Nephron progenitor cell (in vitro differentiated cells): ENCODE measurements at regions not wholly inside any gene's neighbourhood (a gene's known extent, or its start where the extent isn't known, plus 50 kb on each side); places are given as distances from the start of the nearest gene placed in this dataset.

Source experiments
- DNase-seq: peaks from one replicate; pipeline ENCODE4 v3.0.0; 2021
- H3K27ac Mint-ChIP-seq: 2 replicates; pipeline ENCODE4 v1.8.0; 2021; ENCODE audit warnings: mild to moderate bottlenecking, moderate library complexity, mixed read lengths
- H3K27me3 Mint-ChIP-seq: 2 replicates; pipeline ENCODE4 v1.8.0; 2021; ENCODE audit warnings: mild to moderate bottlenecking, low read depth, mixed read lengths; ENCODE audit not compliant: poor library complexity
- H3K36me3 Mint-ChIP-seq: 2 replicates; pipeline ENCODE4 v1.8.0; 2021; ENCODE audit warnings: low read depth, mixed read lengths
- H3K4me1 Mint-ChIP-seq: 2 replicates; pipeline ENCODE4 v1.8.0; 2021; ENCODE audit warnings: mixed read lengths
- H3K4me3 Mint-ChIP-seq: 2 replicates; pipeline ENCODE4 v1.8.0; 2021; ENCODE audit warnings: mild to moderate bottlenecking, moderate library complexity, mixed read lengths
- H3K9me3 Mint-ChIP-seq: 2 replicates; pipeline ENCODE4 v1.8.0; 2021; ENCODE audit warnings: mild to moderate bottlenecking, moderate library complexity, mixed read lengths
- CTCF ChIP-seq: fragments of 200-600 bp; sonication (generic); IDR thresholded peaks from 2 replicates; pipeline ENCODE4 v1.5.0; 2021; ENCODE audit warnings: antibody characterized with exemption

- Mint-ChIP-seq H3K27ac (no peak overlapping the region), H3K9me3 (peaks cover 57% of the 10 kb centered on the region), H3K4me3 (no peak overlapping the region), H3K36me3 (no peaks in the 10 kb centered on the region), H3K4me1 (no peaks in the 10 kb centered on the region), H3K27me3 (no peaks in the 10 kb centered on the region)
- no peak for DNase-seq
- TF ChIP-seq CTCF, result no peak
Observed at GRCh38 chr12:38016602-38017001, 300.0 kb upstream of the ALG10B start.

GRCh38 chr12:38025916-38026315, 290.7 kb upstream of the ALG10B start:
- H3K27me3 Mint-ChIP-seq, result no peaks in the 10 kb centered on the region
- H3K27ac Mint-ChIP-seq, result no peak overlapping the region
- TF ChIP-seq CTCF, result no peak
- H3K36me3 Mint-ChIP-seq, result no peaks in the 10 kb centered on the region
- H3K4me3 Mint-ChIP-seq, result no peak overlapping the region
- DNase-seq, result no peak
- H3K9me3 Mint-ChIP-seq, result peaks cover 83% of the 10 kb centered on the region
- H3K4me1 Mint-ChIP-seq, result no peaks in the 10 kb centered on the region

GRCh38 chr12:38053113-38053512, 263.5 kb upstream of the ALG10B start:
- peaks cover 99% of the 10 kb centered on the region for H3K9me3 Mint-ChIP-seq
- H3K27me3 Mint-ChIP-seq, result peaks cover 10% of the 10 kb centered on the region
- H3K4me1 Mint-ChIP-seq, result no peaks in the 10 kb centered on the region
- no peak for DNase-seq
- TF ChIP-seq CTCF, result no peak
- H3K4me3 Mint-ChIP-seq, result no peak overlapping the region
- H3K27ac Mint-ChIP-seq, result no peak overlapping the region
- peaks cover 8% of the 10 kb centered on the region for H3K36me3 Mint-ChIP-seq

- no peak overlapping the region for H3K4me3 Mint-ChIP-seq
- no peak for DNase-seq
- no peak overlapping the region for H3K27ac Mint-ChIP-seq
- no peaks in the 10 kb centered on the region for H3K4me1 Mint-ChIP-seq
- H3K9me3 Mint-ChIP-seq, result peaks cover 99% of the 10 kb centered on the region
- TF ChIP-seq CTCF, result no peak
- peaks cover 7% of the 10 kb centered on the region for H3K27me3 Mint-ChIP-seq
- peaks cover 8% of the 10 kb centered on the region for H3K36me3 Mint-ChIP-seq
Observed at GRCh38 chr12:38053655-38054464, 262.7 kb upstream of the ALG10B start.

- peaks cover 7% of the 10 kb centered on the region for H3K27me3 Mint-ChIP-seq
- H3K4me3 Mint-ChIP-seq, result no peak overlapping the region
- no peak for TF ChIP-seq CTCF
- H3K27ac Mint-ChIP-seq, result no peak overlapping the region
- no peaks in the 10 kb centered on the region for H3K4me1 Mint-ChIP-seq
- DNase-seq, result no peak
- H3K36me3 Mint-ChIP-seq, result peaks cover 6% of the 10 kb centered on the region
- H3K9me3 Mint-ChIP-seq, result peaks cover 84% of the 10 kb centered on the region
Observed at GRCh38 chr12:38056701-38057689, 259.6 kb upstream of the ALG10B start.
